Skeletal muscle cell (primary cell): ENCODE measurements at regions not wholly inside any gene's neighbourhood (a gene's known extent, or its start where the extent isn't known, plus 50 kb on each side); places are given as distances from the start of the nearest gene placed in this dataset.
"Not testable (repeated sequence)": the region's sequence is repeated elsewhere in the genome, so short reads cannot be mapped to it uniquely, and the experiment has no call there.

ENCODE experiments used
- DNase-seq: peaks from one replicate; pipeline ENCODE4 v3.0.0-alpha.2; 2010; ENCODE audit warnings: low read depth
- H3K4me3 ChIP-seq: 2 replicates; pipeline ENCODE4 v1.5.1; 2011; ENCODE audit warnings: low read depth, mild to moderate bottlenecking, control low read depth, low read length, moderate library complexity

- no peak for DNase-seq
- H3K4me3 ChIP-seq, result no peak overlapping the region
Observed at GRCh38 chr6:49299279-49299678, 163.8 kb downstream of the MMUT start.

GRCh38 chr6:49284180-49284579 is 178.9 kb downstream of the MMUT start:
- no peak overlapping the region for H3K4me3 ChIP-seq
- no peak for DNase-seq

- not testable (repeated sequence) for H3K4me3 ChIP-seq, DNase-seq
Observed at GRCh38 chr6:49274809-49275769, 188.0 kb downstream of the MMUT start.

GRCh38 chr6:49269190-49269589 is 193.9 kb downstream of the MMUT start:
- no peak overlapping the region for H3K4me3 ChIP-seq
- DNase-seq, result no peak

- no peak overlapping the region for H3K4me3 ChIP-seq
- no peak for DNase-seq
Observed at GRCh38 chr6:49264909-49265308, 198.1 kb downstream of the MMUT start.

GRCh38 chr6:49264496-49264895 is 198.6 kb downstream of the MMUT start:
- H3K4me3 ChIP-seq, result no peak overlapping the region
- no peak for DNase-seq

GRCh38 chr6:49257549-49257948 is 205.5 kb downstream of the MMUT start:
- no peak overlapping the region for H3K4me3 ChIP-seq

GRCh38 chr6:49255335-49255734 is 207.7 kb downstream of the MMUT start:
- no peak overlapping the region for H3K4me3 ChIP-seq
- no peak for DNase-seq

More at GRCh38 chr6:49257549-49257948, 205.5 kb downstream of the MMUT start:
- no peak for DNase-seq

GRCh38 chr6:49252901-49253300 is 210.2 kb downstream of the MMUT start:
- H3K4me3 ChIP-seq, result no peak overlapping the region
- DNase-seq, result no peak

GRCh38 chr6:49233483-49233882 is 229.6 kb downstream of the MMUT start:
- no peak for DNase-seq
- H3K4me3 ChIP-seq, result no peak overlapping the region

GRCh38 chr6:49225471-49225870 is 237.6 kb downstream of the MMUT start:
- H3K4me3 ChIP-seq, result no peak overlapping the region
- DNase-seq, result no peak

GRCh38 chr6:49220293-49220692 is 242.8 kb downstream of the MMUT start:
- DNase-seq, result no peak

GRCh38 chr6:49205526-49205925 is 257.5 kb downstream of the MMUT start:
- no peak overlapping the region for H3K4me3 ChIP-seq
- no peak for DNase-seq

More at GRCh38 chr6:49220293-49220692, 242.8 kb downstream of the MMUT start:
- no peak overlapping the region for H3K4me3 ChIP-seq

GRCh38 chr6:49202924-49203536 is 260.0 kb downstream of the MMUT start:
- DNase-seq, result no peak
- H3K4me3 ChIP-seq, result no peak overlapping the region

GRCh38 chr6:49198015-49198414 is 265.0 kb downstream of the MMUT start:
- no peak overlapping the region for H3K4me3 ChIP-seq
- no peak for DNase-seq

- not testable (repeated sequence) for DNase-seq, H3K4me3 ChIP-seq
Observed at GRCh38 chr6:49162379-49162778, 300.7 kb downstream of the MMUT start.

- no peak for DNase-seq
- no peak overlapping the region for H3K4me3 ChIP-seq
Observed at GRCh38 chr6:49155316-49155715, 307.7 kb downstream of the MMUT start.

- H3K4me3 ChIP-seq, result no peak overlapping the region
- DNase-seq, result no peak
Observed at GRCh38 chr6:49151957-49152356, 311.1 kb downstream of the MMUT start.

GRCh38 chr6:49151461-49151860 is 311.6 kb downstream of the MMUT start:
- no peak for DNase-seq
- H3K4me3 ChIP-seq, result no peak overlapping the region

GRCh38 chr6:49151033-49151432 is 312.0 kb downstream of the MMUT start:
- no peak overlapping the region for H3K4me3 ChIP-seq
- no peak for DNase-seq

- H3K4me3 ChIP-seq, result no peak overlapping the region
- DNase-seq, result no peak
Observed at GRCh38 chr6:49145280-49145679, 317.8 kb downstream of the MMUT start.
